CD8-positive, alpha-beta memory T cell (primary cell): ENCODE measurements at regions not wholly inside any gene's neighbourhood (a gene's known extent, or its start where the extent isn't known, plus 50 kb on each side); places are given as distances from the start of the nearest gene placed in this dataset.

Experiments used
- CTCF ChIA-PET: fragments of 350-600 bp; sonication (Branson Sonifier 250); formaldehyde crosslinking; loops from one replicate; lab custom pipeline; 2021; ENCODE audit warnings: antibody characterized with exemption; lab: Charles Lee
- POLR2A ChIA-PET: fragments of 350-600 bp; sonication (Branson Sonifier 250); formaldehyde crosslinking; loops from one replicate; lab custom pipeline; 2021; ENCODE audit warnings: antibody characterized with exemption; lab: Charles Lee
- DNase-seq, 5 donors: peaks; one replicate each; pipeline versions ENCODE4 v3.0.0 to v3.0.0-alpha.2; 2020 to 2022; ENCODE audit warnings: mixed read lengths in 1 of 5
- H3K27ac ChIP-seq: one replicate; pipeline ENCODE4 v1.7.0; 2013; ENCODE audit warnings: low read depth, mild to moderate bottlenecking, low read length, moderate library complexity
- H3K27me3 ChIP-seq: 2 replicates; pipeline ENCODE4 v1.7.0; 2013; ENCODE audit warnings: low read length, mild to moderate bottlenecking; ENCODE audit not compliant: insufficient read depth, poor library complexity, severe bottlenecking
- H3K36me3 ChIP-seq: 2 replicates; pipeline ENCODE4 v1.7.0; 2013; ENCODE audit warnings: mild to moderate bottlenecking, low read length, moderate library complexity; ENCODE audit not compliant: insufficient read depth
- H3K4me1 ChIP-seq: 2 replicates; pipeline ENCODE4 v1.7.0; 2013; ENCODE audit warnings: mild to moderate bottlenecking, low read length, moderate library complexity; ENCODE audit not compliant: insufficient read depth
- H3K4me3 ChIP-seq: 2 replicates; pipeline ENCODE4 v1.7.0; 2013; ENCODE audit warnings: mild to moderate bottlenecking, low read length
- H3K9me3 ChIP-seq: 2 replicates; pipeline ENCODE4 v1.7.0; 2013; ENCODE audit warnings: mild to moderate bottlenecking, low read length
- H3K27ac Mint-ChIP-seq, 8 donors: one replicate each; pipeline ENCODE4 v1.8.0; 2020 to 2021; ENCODE audit warnings: mixed read lengths in 8 of 8, mild to moderate bottlenecking in 6 of 8, inconsistent platforms in 3 of 8, moderate library complexity in 3 of 8
- H3K27me3 Mint-ChIP-seq, 2 donors: one replicate each; pipeline ENCODE4 v1.8.0; 2020 to 2021; ENCODE audit warnings: mixed read lengths in 2 of 2, mild to moderate bottlenecking in 1 of 2, moderate library complexity in 1 of 2
- H3K36me3 Mint-ChIP-seq, 3 donors: one replicate each; pipeline ENCODE4 v1.8.0; 2020 to 2021; ENCODE audit warnings: mixed read lengths in 3 of 3, inconsistent platforms in 1 of 3, mild to moderate bottlenecking in 1 of 3
- H3K4me1 Mint-ChIP-seq, 3 donors: one replicate each; pipeline ENCODE4 v1.8.0; 2020 to 2021; ENCODE audit warnings: mixed read lengths in 3 of 3, inconsistent platforms in 1 of 3, mild to moderate bottlenecking in 1 of 3
- H3K4me3 Mint-ChIP-seq, 7 donors: one replicate each; pipeline ENCODE4 v1.8.0; 2020 to 2021; ENCODE audit warnings: mixed read lengths in 7 of 7, mild to moderate bottlenecking in 6 of 7, moderate library complexity in 4 of 7, inconsistent platforms in 2 of 7
- H3K9me3 Mint-ChIP-seq, 5 donors: one replicate each; pipeline ENCODE4 v1.8.0; 2020 to 2022; ENCODE audit warnings: mixed read lengths in 5 of 5, mild to moderate bottlenecking in 3 of 5, moderate library complexity in 2 of 5, inconsistent platforms in 1 of 5

GRCh38 chr9:694403-695154 lies 146.9 kb upstream of the DMRT1 start:
- no peak overlapping the region for H3K27ac ChIP-seq
- Mint-ChIP-seq H3K4me1 (peaks cover 0 to 5% (median 0%) of the 10 kb centered on the region in 3 donors), H3K9me3 (no peaks in the 10 kb centered on the region), H3K27ac (no peak overlapping the region), H3K4me3 (no peak overlapping the region), H3K36me3 (no peaks in the 10 kb centered on the region), H3K27me3 (peaks cover 3 to 23% of the 10 kb centered on the region in 2 donors)
- H3K4me3 ChIP-seq: no peak overlapping the region
- POLR2A ChIA-PET: no interaction called here
- no peaks in the 10 kb centered on the region for H3K4me1 ChIP-seq
- CTCF ChIA-PET: no interaction called here
- DNase-seq: no peak
- no peaks in the 10 kb centered on the region for H3K27me3 ChIP-seq
- H3K9me3 ChIP-seq: no peaks in the 10 kb centered on the region
- H3K36me3 ChIP-seq: no peaks in the 10 kb centered on the region

GRCh38 chr9:695252-695651 lies 146.2 kb upstream of the DMRT1 start:
- Mint-ChIP-seq H3K4me1 (peaks cover 0 to 5% (median 0%) of the 10 kb centered on the region in 3 donors), H3K9me3 (no peaks in the 10 kb centered on the region), H3K27ac (no peak overlapping the region), H3K4me3 (no peak overlapping the region), H3K27me3 (peaks cover 3 to 22% of the 10 kb centered on the region in 2 donors), H3K36me3 (no peaks in the 10 kb centered on the region)
- no peak overlapping the region for H3K4me3 ChIP-seq
- H3K27me3 ChIP-seq: no peaks in the 10 kb centered on the region
- no peak overlapping the region for H3K27ac ChIP-seq
- no peaks in the 10 kb centered on the region for H3K36me3 ChIP-seq
- no peaks in the 10 kb centered on the region for H3K9me3 ChIP-seq
- DNase-seq: no peak
- ChIA-PET POLR2A (no interaction called here), CTCF (no interaction called here)
- no peaks in the 10 kb centered on the region for H3K4me1 ChIP-seq

GRCh38 chr9:696332-697323 lies 144.9 kb upstream of the DMRT1 start:
- Mint-ChIP-seq H3K27ac (no peak overlapping the region), H3K4me3 (peak overlapping the region in 1 of 7 donors; percentile 32), H3K36me3 (no peaks in the 10 kb centered on the region), H3K9me3 (no peaks in the 10 kb centered on the region), H3K27me3 (peaks cover 3 to 26% of the 10 kb centered on the region in 2 donors), H3K4me1 (peaks cover 0 to 5% (median 0%) of the 10 kb centered on the region in 3 donors)
- Histone ChIP-seq H3K4me1 (no peaks in the 10 kb centered on the region), H3K4me3 (no peak overlapping the region), H3K36me3 (no peaks in the 10 kb centered on the region), H3K9me3 (no peaks in the 10 kb centered on the region), H3K27ac (no peak overlapping the region), H3K27me3 (no peaks in the 10 kb centered on the region)
- CTCF ChIA-PET: no interaction called here
- no peak for DNase-seq
- POLR2A ChIA-PET: no interaction called here

GRCh38 chr9:698276-698675 lies 143.2 kb upstream of the DMRT1 start:
- no peak overlapping the region for H3K4me3 Mint-ChIP-seq
- peak overlapping the region in 1 of 8 donors; percentile 76 for H3K27ac Mint-ChIP-seq
- H3K27ac ChIP-seq: no peak overlapping the region
- H3K4me3 ChIP-seq: no peak overlapping the region
- no peaks in the 10 kb centered on the region for H3K9me3 ChIP-seq
- POLR2A ChIA-PET: no interaction called here
- no peaks in the 10 kb centered on the region for H3K27me3 ChIP-seq
- H3K36me3 ChIP-seq: no peaks in the 10 kb centered on the region
- CTCF ChIA-PET: no interaction called here
- no peaks in the 10 kb centered on the region for H3K4me1 ChIP-seq
- no peak for DNase-seq
- H3K4me1 Mint-ChIP-seq: peaks cover 0 to 3% (median 0%) of the 10 kb centered on the region in 3 donors
- no peaks in the 10 kb centered on the region for H3K9me3 Mint-ChIP-seq
- H3K27me3 Mint-ChIP-seq: peaks cover 4 to 26% of the 10 kb centered on the region in 2 donors
- no peaks in the 10 kb centered on the region for H3K36me3 Mint-ChIP-seq

- H3K27ac ChIP-seq: no peak overlapping the region
- Mint-ChIP-seq H3K4me3 (no peak overlapping the region), H3K27me3 (peaks cover 4 to 20% of the 10 kb centered on the region in 2 donors), H3K4me1 (no peaks in the 10 kb centered on the region), H3K9me3 (no peaks in the 10 kb centered on the region), H3K36me3 (no peaks in the 10 kb centered on the region), H3K27ac (peak overlapping the region in 1 of 8 donors; percentile 60)
- no peak for DNase-seq
- H3K9me3 ChIP-seq: no peaks in the 10 kb centered on the region
- H3K27me3 ChIP-seq: no peaks in the 10 kb centered on the region
- H3K4me1 ChIP-seq: no peaks in the 10 kb centered on the region
- no peak overlapping the region for H3K4me3 ChIP-seq
- CTCF ChIA-PET: no interaction called here
- H3K36me3 ChIP-seq: no peaks in the 10 kb centered on the region
- POLR2A ChIA-PET: no interaction called here
Measured at GRCh38 chr9:698954-699353, 142.5 kb upstream of the DMRT1 start.

GRCh38 chr9:699396-699795 lies 142.1 kb upstream of the DMRT1 start:
- H3K27ac ChIP-seq: no peak overlapping the region
- no peaks in the 10 kb centered on the region for H3K36me3 ChIP-seq
- Mint-ChIP-seq H3K9me3 (no peaks in the 10 kb centered on the region), H3K27ac (peak overlapping the region in 1 of 8 donors; percentile 60), H3K4me3 (no peak overlapping the region), H3K36me3 (no peaks in the 10 kb centered on the region), H3K4me1 (no peaks in the 10 kb centered on the region), H3K27me3 (peaks cover 4 to 19% of the 10 kb centered on the region in 2 donors)
- H3K9me3 ChIP-seq: no peaks in the 10 kb centered on the region
- no peaks in the 10 kb centered on the region for H3K27me3 ChIP-seq
- ChIA-PET CTCF (no interaction called here), POLR2A (no interaction called here)
- DNase-seq: no peak
- H3K4me3 ChIP-seq: no peak overlapping the region
- H3K4me1 ChIP-seq: no peaks in the 10 kb centered on the region

- CTCF ChIA-PET: no interaction called here
- H3K4me3 Mint-ChIP-seq: no peak overlapping the region
Measured at GRCh38 chr9:700365-701282, 140.9 kb upstream of the DMRT1 start.

More at GRCh38 chr9:700365-701282, 140.9 kb upstream of the DMRT1 start:
- no peaks in the 10 kb centered on the region for H3K4me1 Mint-ChIP-seq
- no peak overlapping the region for H3K27ac Mint-ChIP-seq
- Histone ChIP-seq H3K27me3 (no peaks in the 10 kb centered on the region), H3K4me3 (no peak overlapping the region), H3K4me1 (no peaks in the 10 kb centered on the region), H3K9me3 (no peaks in the 10 kb centered on the region), H3K36me3 (no peaks in the 10 kb centered on the region), H3K27ac (no peak overlapping the region)
- DNase-seq: no peak
- POLR2A ChIA-PET: no interaction called here
- H3K9me3 Mint-ChIP-seq: no peaks in the 10 kb centered on the region
- peaks cover 8 to 12% of the 10 kb centered on the region in 2 donors for H3K27me3 Mint-ChIP-seq
- H3K36me3 Mint-ChIP-seq: no peaks in the 10 kb centered on the region
